Kidney (tissue), 13 donors: ENCODE measurements at regions not wholly inside any gene's neighbourhood (a gene's known extent, or its start where the extent isn't known, plus 50 kb on each side); places are given as distances from the start of the nearest gene placed in this dataset.
A peak's percentile ranks its signal among the peaks of the same experiment; 100 is the strongest.

Source experiments
- DNase-seq, 5 donors: peaks; one replicate each; pipeline ENCODE4 v3.0.0-alpha.2; 2013 to 2020
- FAIRE-seq: peaks from 2 replicates; lab custom pipeline; 2012; peaks lifted over from hg19 to GRCh38; lab: Jason Lieb, UNC
- H3K27ac ChIP-seq, 2 donors: one replicate each; pipeline ENCODE4 v1.7.0; 2013; ENCODE audit warnings: low read depth in 2 of 2, low read length in 2 of 2, inconsistent platforms in 1 of 2
- H3K27me3 ChIP-seq: one replicate; pipeline ENCODE4 v1.7.1; 2013; ENCODE audit warnings: low read length, inconsistent platforms; ENCODE audit not compliant: control insufficient read depth, insufficient read depth
- H3K36me3 ChIP-seq, 3 donors: one replicate each; pipeline versions ENCODE4 v1.7.0 to v1.7.1; 2013; ENCODE audit warnings: low read length in 3 of 3, control low read depth in 1 of 3, inconsistent platforms in 1 of 3; ENCODE audit not compliant: insufficient read depth in 3 of 3, control insufficient read depth in 2 of 3
- H3K4me1 ChIP-seq, 3 donors: one replicate each; pipeline versions ENCODE4 v1.7.0 to v1.7.1; 2013; ENCODE audit warnings: low read length in 3 of 3, inconsistent platforms in 1 of 3, low read depth in 1 of 3; ENCODE audit not compliant: control insufficient read depth in 2 of 3, insufficient read depth in 2 of 3
- H3K4me3 ChIP-seq, 3 donors: one replicate each; pipeline versions ENCODE4 v1.7.0 to v1.8.1; 2013; ENCODE audit warnings: low read length in 3 of 3, control low read depth in 1 of 3, inconsistent platforms in 1 of 3
- H3K9ac ChIP-seq, 3 donors: one replicate each; pipeline versions ENCODE4 v1.7.0 to v1.7.1; 2013; ENCODE audit warnings: low read length in 3 of 3, control low read depth in 1 of 3, inconsistent platforms in 1 of 3
- H3K9me3 ChIP-seq, 3 donors: one replicate each; pipeline versions ENCODE4 v1.7.0 to v1.7.1; 2013; ENCODE audit warnings: low read length in 3 of 3, control low read depth in 1 of 3, inconsistent platforms in 1 of 3; ENCODE audit not compliant: control insufficient read depth in 2 of 3, insufficient read depth in 1 of 3
- intact Hi-C: fragments of 100-400 bp; cut with DNase I; formaldehyde crosslinking; loops from one replicate; pipeline ENCODE4 v1.11.1; 2022
- TF ChIP-seq, protein P1 (sequence below): IDR thresholded peaks from 3 replicates; pipeline ENCODE4 v1.5.1; 2012; ENCODE audit warnings: mild to moderate bottlenecking, moderate library complexity, borderline replicate concordance; ENCODE audit not compliant: insufficient read depth; ENCODE audit errors: extremely low read depth
- donor health status: control.
- donor health status: control.
- donor health status: control.
- donor health status: control.
- donor health status: control.
- donor health status: DM: yes; HTN: yes; CAD: no.
- donor health status: Normal renal cell carcinoma (clear cell type).

DNA sequence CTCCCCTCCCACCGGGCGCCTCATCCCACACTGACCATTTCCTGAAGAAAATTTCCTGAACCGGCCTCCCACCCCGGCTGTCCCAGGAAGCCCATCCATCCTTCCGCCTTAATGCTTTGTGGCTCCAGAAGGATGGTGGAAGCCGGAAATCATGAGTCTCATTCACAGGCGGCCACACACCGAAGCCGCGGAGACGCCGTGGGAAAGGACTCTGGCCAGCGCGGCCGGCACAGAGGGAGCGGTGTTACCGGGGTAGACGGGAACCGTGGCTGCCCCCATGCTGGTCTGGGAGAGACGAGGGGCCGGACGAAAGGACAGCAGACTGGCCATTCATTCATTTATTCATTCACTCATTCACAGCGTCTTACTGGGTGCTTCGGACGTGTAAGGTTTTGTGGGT lies 326.8 kb downstream of the SEC14L1 start:
- H3K9ac ChIP-seq, result no peak overlapping the region
- intact Hi-C loops, result no loop called here
- peak overlapping the region in 1 of 2 donors; percentile 32 for H3K27ac ChIP-seq
- no peak overlapping the region for H3K4me3 ChIP-seq
- peaks cover 0 to 2% (median 0%) of the 10 kb centered on the region in 3 donors for H3K9me3 ChIP-seq
- peaks cover 0 to 5% (median 0%) of the 10 kb centered on the region in 3 donors for H3K36me3 ChIP-seq
- DNase-seq, result peak in 3 of 5 donors; percentile 38 to 74 (median 71)
- peaks cover 13 to 48% (median 26%) of the 10 kb centered on the region in 3 donors for H3K4me1 ChIP-seq
- H3K27me3 ChIP-seq, result no peaks in the 10 kb centered on the region
- TF ChIP-seq, protein P1, sequence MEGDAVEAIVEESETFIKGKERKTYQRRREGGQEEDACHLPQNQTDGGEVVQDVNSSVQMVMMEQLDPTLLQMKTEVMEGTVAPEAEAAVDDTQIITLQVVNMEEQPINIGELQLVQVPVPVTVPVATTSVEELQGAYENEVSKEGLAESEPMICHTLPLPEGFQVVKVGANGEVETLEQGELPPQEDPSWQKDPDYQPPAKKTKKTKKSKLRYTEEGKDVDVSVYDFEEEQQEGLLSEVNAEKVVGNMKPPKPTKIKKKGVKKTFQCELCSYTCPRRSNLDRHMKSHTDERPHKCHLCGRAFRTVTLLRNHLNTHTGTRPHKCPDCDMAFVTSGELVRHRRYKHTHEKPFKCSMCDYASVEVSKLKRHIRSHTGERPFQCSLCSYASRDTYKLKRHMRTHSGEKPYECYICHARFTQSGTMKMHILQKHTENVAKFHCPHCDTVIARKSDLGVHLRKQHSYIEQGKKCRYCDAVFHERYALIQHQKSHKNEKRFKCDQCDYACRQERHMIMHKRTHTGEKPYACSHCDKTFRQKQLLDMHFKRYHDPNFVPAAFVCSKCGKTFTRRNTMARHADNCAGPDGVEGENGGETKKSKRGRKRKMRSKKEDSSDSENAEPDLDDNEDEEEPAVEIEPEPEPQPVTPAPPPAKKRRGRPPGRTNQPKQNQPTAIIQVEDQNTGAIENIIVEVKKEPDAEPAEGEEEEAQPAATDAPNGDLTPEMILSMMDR, result no peak
- no peak for FAIRE-seq

DNA sequence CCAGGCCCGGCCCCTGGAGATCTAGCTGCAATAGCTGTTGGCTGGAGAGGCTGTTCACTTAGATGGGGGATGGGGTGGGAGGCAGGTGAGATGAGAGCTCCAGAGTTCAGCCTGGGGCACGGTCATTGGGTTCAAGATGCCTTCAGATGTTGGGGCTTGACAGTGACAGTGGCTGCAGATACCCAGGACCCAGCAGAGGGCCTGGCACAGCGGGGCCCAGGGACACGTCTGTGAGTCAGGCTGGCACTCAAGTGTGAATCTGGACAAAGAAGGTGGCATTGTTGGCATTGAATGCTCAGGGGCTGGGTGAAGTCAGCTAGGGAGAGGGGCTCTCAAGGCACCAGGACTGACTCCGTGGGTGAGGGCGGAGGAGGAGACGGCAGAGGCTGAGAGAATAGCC lies 328.1 kb downstream of the SEC14L1 start:
- intact Hi-C loops, result no loop called here

DNA sequence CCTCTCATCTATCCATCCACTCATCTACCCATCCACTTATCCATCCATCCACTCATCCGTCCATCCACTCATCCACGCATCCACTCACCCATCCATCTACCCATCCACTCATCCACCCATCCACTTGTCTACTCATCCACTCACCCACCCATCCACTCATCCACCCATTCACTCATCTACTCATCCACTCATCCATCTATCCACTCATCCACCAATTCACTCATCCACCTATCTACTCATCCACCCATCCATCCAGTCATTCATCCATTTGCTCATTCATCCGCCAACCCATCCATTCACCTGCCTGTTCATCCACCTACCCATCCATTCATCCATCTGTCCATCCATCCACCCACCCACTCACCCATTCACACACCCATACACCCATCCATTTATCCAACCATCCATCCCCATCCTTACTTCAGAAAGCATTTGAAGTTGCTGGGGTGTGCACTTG lies 329.6 kb downstream of the SEC14L1 start:
- Histone ChIP-seq H3K9ac (no peak overlapping the region), H3K9me3 (peaks cover 0 to 2% (median 0%) of the 10 kb centered on the region in 3 donors), H3K36me3 (peaks cover 0 to 5% (median 0%) of the 10 kb centered on the region in 3 donors), H3K27me3 (no peaks in the 10 kb centered on the region), H3K4me1 (peaks cover 13 to 62% (median 40%) of the 10 kb centered on the region in 3 donors), H3K27ac (peak overlapping the region; percentile 3 to 19), H3K4me3 (no peak overlapping the region)
- DNase-seq (no peak), FAIRE-seq (no peak)
- intact Hi-C loops, result no loop called here
- TF ChIP-seq, protein P1, result no peak

More for the DNA sequence above, 328.1 kb downstream of the SEC14L1 start:
- peak in 1 of 5 donors; percentile 44 for DNase-seq
- H3K9me3 ChIP-seq, result peaks cover 0 to 2% (median 0%) of the 10 kb centered on the region in 3 donors
- FAIRE-seq, result no peak
- no peak overlapping the region for H3K9ac ChIP-seq
- no peak overlapping the region for H3K27ac ChIP-seq
- no peak overlapping the region for H3K4me3 ChIP-seq
- H3K27me3 ChIP-seq, result no peaks in the 10 kb centered on the region
- peaks cover 0 to 5% (median 0%) of the 10 kb centered on the region in 3 donors for H3K36me3 ChIP-seq
- TF ChIP-seq, protein P1, result no peak
- peaks cover 13 to 52% (median 33%) of the 10 kb centered on the region in 3 donors for H3K4me1 ChIP-seq
